SK-N-SH (cell line): ENCODE measurements at regions not wholly inside any gene's neighbourhood (a gene's known extent, or its start where the extent isn't known, plus 50 kb on each side); places are given as distances from the start of the nearest gene placed in this dataset.

Experiments used
- CTCF ChIA-PET: fragments of 300-600, 350-600 bp; formaldehyde crosslinking; extraction: SDS; loops from one replicate; lab custom pipeline; 2021; lab: Yijun Ruan, JAX
- POLR2A ChIA-PET: fragments of 350-600 bp; sonication (Branson Sonifier 250); formaldehyde crosslinking; extraction: SDS; loops from one replicate; lab custom pipeline; 2020; ENCODE audit warnings: antibody characterized with exemption, inconsistent platforms; lab: Yijun Ruan, JAX
- DNase-seq: peaks from one replicate; pipeline ENCODE4 v3.0.0; 2012
- H2AFZ ChIP-seq: fragments of 200-600 bp; sonication (generic); 2 replicates; pipeline ENCODE4 v1.8.1; 2016; ENCODE audit warnings: antibody characterized with exemption, mild to moderate bottlenecking, low read depth
- H3F3A ChIP-seq: fragments of 200-600 bp; sonication (generic); replicated peaks from 2 replicates; pipeline ENCODE3; 2016; ENCODE audit warnings: antibody characterized with exemption, mild to moderate bottlenecking; ENCODE audit not compliant: insufficient read depth
- H3K27ac ChIP-seq, 2 experiments: fragments of 200-500 bp in 1 of 2; fragments of 200-600 bp in 1 of 2; sonication (Bioruptor generic) in 1 of 2; sonication (generic), shearing (Covaris generic) in 1 of 2; 2 replicates each; pipeline versions ENCODE4 v1.5.1 to v1.6.1; 2014 to 2016; ENCODE audit warnings: low read depth in 2 of 2, inconsistent platforms in 1 of 2, low read length in 1 of 2, mild to moderate bottlenecking in 1 of 2, mixed read lengths in 1 of 2
- H3K27me3 ChIP-seq: fragments of 200-600 bp; sonication (generic), shearing (Covaris generic); 2 replicates; pipeline ENCODE4 v1.6.1; 2016; ENCODE audit warnings: mixed run types; ENCODE audit not compliant: insufficient read depth
- H3K36me3 ChIP-seq, 2 experiments: fragments of 200-500 bp in 1 of 2; fragments of 200-600 bp in 1 of 2; sonication (Bioruptor generic) in 1 of 2; sonication (generic) in 1 of 2; replicated peaks in 1 of 2; 2 replicates each; pipeline versions ENCODE3 to v1.5.1; 2014 to 2016; ENCODE audit warnings: low read length in 1 of 2, mild to moderate bottlenecking in 1 of 2; ENCODE audit not compliant: insufficient read depth in 2 of 2, control insufficient read depth in 1 of 2
- H3K4me1 ChIP-seq, 2 experiments: fragments of 200-500 bp in 1 of 2; fragments of 200-600 bp in 1 of 2; sonication (Bioruptor generic) in 1 of 2; sonication (generic), shearing (Covaris generic) in 1 of 2; 2 replicates each; pipeline versions ENCODE4 v1.5.1 to v1.6.1; 2014 to 2016; ENCODE audit warnings: low read depth in 1 of 2, low read length in 1 of 2, mixed run types in 1 of 2; ENCODE audit not compliant: insufficient read depth in 2 of 2, control insufficient read depth in 1 of 2
- H3K4me2 ChIP-seq: fragments of 200-600 bp; sonication (generic), shearing (Covaris generic); 2 replicates; pipeline ENCODE4 v1.6.1; 2017; ENCODE audit warnings: mixed run types
- H3K4me3 ChIP-seq, 2 experiments: fragments of 200-500 bp in 1 of 2; fragments of 200-600 bp in 1 of 2; sonication (Bioruptor generic) in 1 of 2; sonication (generic), shearing (Covaris generic) in 1 of 2; 2 replicates each; pipeline versions ENCODE4 v1.5.1 to v1.8.1; 2014 to 2016; ENCODE audit warnings: low read depth in 2 of 2, inconsistent platforms in 1 of 2, low read length in 1 of 2, mild to moderate bottlenecking in 1 of 2, mixed read lengths in 1 of 2, moderate library complexity in 1 of 2
- H3K79me2 ChIP-seq: fragments of 200-600 bp; sonication (generic); 2 replicates; pipeline ENCODE4 v1.8.1; 2017; ENCODE audit warnings: mild to moderate bottlenecking; ENCODE audit not compliant: insufficient read depth
- H3K9ac ChIP-seq: fragments of 200-600 bp; sonication (generic); 2 replicates; pipeline ENCODE4 v1.6.1; 2017; ENCODE audit warnings: mixed run types
- H3K9me2 ChIP-seq: fragments of 200-600 bp; sonication (generic); 2 replicates; pipeline ENCODE4 v1.6.1; 2017; ENCODE audit warnings: mixed run types
- H3K9me3 ChIP-seq: fragments of 200-600 bp; sonication (generic); 2 replicates; pipeline ENCODE4 v1.6.1; 2017; ENCODE audit warnings: mixed run types, mild to moderate bottlenecking, moderate library complexity
- H4K20me1 ChIP-seq: fragments of 200-600 bp; sonication (generic); 2 replicates; pipeline ENCODE4 v1.6.1; 2017; ENCODE audit warnings: mild to moderate bottlenecking, mixed run types; ENCODE audit not compliant: insufficient read depth
- EP300 ChIP-seq, 2 experiments: IDR thresholded peaks; 2 replicates each; pipeline versions ENCODE4 v1.4.0 to v1.6.1; 2012; ENCODE audit warnings: borderline replicate concordance in 1 of 2, low read depth in 1 of 2, low read length in 1 of 2
- EZH2phosphoT487 ChIP-seq: fragments of 200-600 bp; sonication (generic); IDR thresholded peaks from 2 replicates; pipeline ENCODE4 v1.6.1; 2017; ENCODE audit warnings: low read depth, mixed run types, mild to moderate bottlenecking, antibody characterized with exemption, moderate library complexity, borderline replicate concordance
- FOXJ3 ChIP-seq: sonication (generic); formaldehyde crosslinking; IDR thresholded peaks from 2 replicates; pipeline ENCODE4 v1.5.1; 2020; ENCODE audit warnings: mild to moderate bottlenecking, missing genetic modification reagents
- GABPA ChIP-seq: IDR thresholded peaks from 2 replicates; pipeline ENCODE4 v1.4.0; 2012; ENCODE audit warnings: low read depth, mild to moderate bottlenecking
- GATA2 ChIP-seq: sonication (generic); formaldehyde crosslinking; IDR thresholded peaks from 2 replicates; pipeline ENCODE4 v1.5.0; 2020; ENCODE audit warnings: mild to moderate bottlenecking, missing genetic modification reagents
- JUND ChIP-seq: IDR thresholded peaks from 2 replicates; pipeline ENCODE4 v1.4.0; 2012
- MAX ChIP-seq: IDR thresholded peaks from 2 replicates; pipeline ENCODE4 v1.4.0; 2012; ENCODE audit warnings: low read depth
- MEF2A ChIP-seq: IDR thresholded peaks from 2 replicates; pipeline ENCODE4 v1.4.0; 2012; ENCODE audit warnings: low read depth, borderline replicate concordance
- MXI1 ChIP-seq: IDR thresholded peaks from 2 replicates; pipeline ENCODE4 v1.6.1; 2012; ENCODE audit warnings: mild to moderate bottlenecking, low read depth, low read length, improper control_type of control experiment
- NFIC ChIP-seq: IDR thresholded peaks from 2 replicates; pipeline ENCODE4 v1.4.0; 2012; ENCODE audit warnings: borderline replicate concordance
- NRF1 ChIP-seq: IDR thresholded peaks from 2 replicates; pipeline ENCODE4 v1.6.1; 2012; ENCODE audit warnings: low read depth, mild to moderate bottlenecking, low read length
- POLR2AphosphoS5 ChIP-seq: IDR thresholded peaks from 2 replicates; pipeline ENCODE4 v1.6.1; 2012; ENCODE audit warnings: low read depth, low read length
- REST ChIP-seq: IDR thresholded peaks from 2 replicates; pipeline ENCODE4 v1.6.1; 2012; ENCODE audit warnings: mild to moderate bottlenecking, low read depth, low read length, moderate library complexity
- RFX5 ChIP-seq: IDR thresholded peaks from 2 replicates; pipeline ENCODE4 v1.6.1; 2012; ENCODE audit warnings: mild to moderate bottlenecking, improper control_type of control experiment, low read length
- SIN3A ChIP-seq: IDR thresholded peaks from 2 replicates; pipeline ENCODE4 v1.6.1; 2012; ENCODE audit warnings: low read depth, mild to moderate bottlenecking, low read length, moderate library complexity, borderline replicate concordance
- TCF12 ChIP-seq: IDR thresholded peaks from 2 replicates; pipeline ENCODE4 v1.4.0; 2012
- TEAD4 ChIP-seq: IDR thresholded peaks from 2 replicates; pipeline ENCODE4 v1.4.0; 2012; ENCODE audit warnings: mild to moderate bottlenecking, borderline replicate concordance; ENCODE audit not compliant: insufficient read depth
- USF1 ChIP-seq: IDR thresholded peaks from 2 replicates; pipeline ENCODE4 v1.4.0; 2012; ENCODE audit warnings: low read depth, borderline replicate concordance
- WGBS: methylation state at CpG from one replicate; pipeline ENCODE4 v1.1.6; 2017; ENCODE audit warnings: low lambda C conversion rate; 5-methylcytosine and 5-hydroxymethylcytosine counted together

GRCh38 chr10:112025228-112025627 lies 158.3 kb downstream of the GPAM start:
- CTCF ChIA-PET: no interaction called here

More at GRCh38 chr10:112025228-112025627, 158.3 kb downstream of the GPAM start:
- Histone ChIP-seq H3K9me2 (no peaks in the 10 kb centered on the region), H3K4me3 (no peak overlapping the region), H3K36me3 (no peaks in the 10 kb centered on the region), H3K27ac (no peak overlapping the region), H3K79me2 (no peaks in the 10 kb centered on the region), H4K20me1 (no peaks in the 10 kb centered on the region), H3F3A (no peaks in the 10 kb centered on the region), H3K4me2 (no peak overlapping the region), H3K9me3 (no peaks in the 10 kb centered on the region), H3K27me3 (no peaks in the 10 kb centered on the region), H3K4me1 (peaks cover 0 to 5% of the 10 kb centered on the region in 2 experiments; a peak in 2 of 4 replicates), H3K9ac (no peak overlapping the region), H2AFZ (no peak overlapping the region)
- TF ChIP-seq MEF2A (no peak), MAX (no peak), MXI1 (no peak), EZH2phosphoT487 (no peak), POLR2AphosphoS5 (no peak), JUND (no peak), RFX5 (no peak), GATA2 (CRISPR knock-in tag) (no peak), FOXJ3 (CRISPR knock-in tag) (no peak), TEAD4 (no peak), USF1 (no peak), GABPA (no peak), NFIC (no peak), EP300 (IDR thresholded peaks at IDR 0.05; ENCODE audit: borderline replicate concordance in 1 of 2, low read depth in 1 of 2, low read length in 1 of 2) (no peak), REST (no peak), NRF1 (no peak), TCF12 (no peak), SIN3A (no peak)
- no peak for DNase-seq
- POLR2A ChIA-PET: no interaction called here
- WGBS: 12% methylated on average over 4 of the region's 4 CpGs
